ENCODE measurements at regions not wholly inside any gene's neighbourhood (a gene's known extent, or its start where the extent isn't known, plus 50 kb on each side); places are given as distances from the start of the nearest gene placed in this dataset.

GRCh38 chr10:124229201-124229988 lies 136.0 kb upstream of the CHST15 start:
- Histone ChIP-seq H3K4me3 (no peak overlapping the region), H3K79me2 (ENCODE audit: low read depth) (no peaks in the 10 kb centered on the region), H3K4me2 (no peak overlapping the region), H3K9me3 (ENCODE audit: low read depth) (peaks cover 6% of the 10 kb centered on the region), H3F3A (ENCODE audit: low read depth) (peaks cover 10% of the 10 kb centered on the region), H3K36me3 (no peaks in the 10 kb centered on the region), H3K9ac (no peak overlapping the region), H4K20me1 (ENCODE audit: low read depth) (no peaks in the 10 kb centered on the region), H2AFZ (replicated peaks) (no peak overlapping the region), H3K4me1 (no peaks in the 10 kb centered on the region), H3K27me3 (no peaks in the 10 kb centered on the region), H3K27ac (no peak overlapping the region)
- TF ChIP-seq CTCF (IDR thresholded peaks at IDR 0.05): no peak
- no peak for TF ChIP-seq EZH2 (IDR thresholded peaks at IDR 0.05)
- TF ChIP-seq EZH2phosphoT487 (IDR thresholded peaks at IDR 0.05): no peak
- no peak for DNase-seq (ENCODE audit: low spot score)
- H3K4me1 Mint-ChIP-seq: no peaks in the 10 kb centered on the region
- peaks cover 52% of the 10 kb centered on the region for H3K9me3 Mint-ChIP-seq
- peaks cover 11% of the 10 kb centered on the region for H3K27me3 Mint-ChIP-seq (ENCODE audit: insufficient read depth, low read depth)
- no peak overlapping the region for H3K4me3 Mint-ChIP-seq
- H3K36me3 Mint-ChIP-seq: no peaks in the 10 kb centered on the region
- H3K27ac Mint-ChIP-seq: no peak overlapping the region

- no peak overlapping the region for H2AFZ ChIP-seq (replicated peaks)
- no peak for DNase-seq (ENCODE audit: low spot score)
- H3K9me3 ChIP-seq (ENCODE audit: low read depth): peaks cover 6% of the 10 kb centered on the region
- no peaks in the 10 kb centered on the region for H4K20me1 ChIP-seq (ENCODE audit: low read depth)
- no peaks in the 10 kb centered on the region for H3K36me3 ChIP-seq
- H3K4me2 ChIP-seq: no peak overlapping the region
- no peak overlapping the region for H3K4me3 ChIP-seq
- peaks cover 52% of the 10 kb centered on the region for H3K9me3 Mint-ChIP-seq
- H3K27ac Mint-ChIP-seq: no peak overlapping the region
- H3K36me3 Mint-ChIP-seq: no peaks in the 10 kb centered on the region
- H3K27me3 Mint-ChIP-seq (ENCODE audit: insufficient read depth, low read depth): peaks cover 11% of the 10 kb centered on the region
- H3K4me1 Mint-ChIP-seq: no peaks in the 10 kb centered on the region
- no peaks in the 10 kb centered on the region for H3K27me3 ChIP-seq
- H3K27ac ChIP-seq: no peak overlapping the region
- H3K9ac ChIP-seq: no peak overlapping the region
- TF ChIP-seq EZH2 (IDR thresholded peaks at IDR 0.05): no peak
- TF ChIP-seq CTCF (IDR thresholded peaks at IDR 0.05): no peak
- TF ChIP-seq EZH2phosphoT487 (IDR thresholded peaks at IDR 0.05): no peak
- H3K79me2 ChIP-seq (ENCODE audit: low read depth): no peaks in the 10 kb centered on the region
- no peak overlapping the region for H3K4me3 Mint-ChIP-seq
- H3F3A ChIP-seq (ENCODE audit: low read depth): peaks cover 10% of the 10 kb centered on the region
- no peaks in the 10 kb centered on the region for H3K4me1 ChIP-seq
Observed at GRCh38 chr10:124228471-124228870, 135.1 kb upstream of the CHST15 start.

- peaks cover 52% of the 10 kb centered on the region for H3K9me3 Mint-ChIP-seq
Observed at GRCh38 chr10:124227988-124228387, 134.6 kb upstream of the CHST15 start.

More at GRCh38 chr10:124227988-124228387, 134.6 kb upstream of the CHST15 start:
- no peak overlapping the region for H3K27ac Mint-ChIP-seq
- no peak overlapping the region for H3K27ac ChIP-seq
- H3K27me3 Mint-ChIP-seq (ENCODE audit: insufficient read depth, low read depth): peaks cover 11% of the 10 kb centered on the region
- H3K4me3 Mint-ChIP-seq: no peak overlapping the region
- H3K36me3 ChIP-seq: no peaks in the 10 kb centered on the region
- H3F3A ChIP-seq (ENCODE audit: low read depth): peaks cover 10% of the 10 kb centered on the region
- no peaks in the 10 kb centered on the region for H3K36me3 Mint-ChIP-seq
- no peaks in the 10 kb centered on the region for H3K79me2 ChIP-seq (ENCODE audit: low read depth)
- H3K4me1 Mint-ChIP-seq: peaks cover 3% of the 10 kb centered on the region
- no peak overlapping the region for H2AFZ ChIP-seq (replicated peaks)
- DNase-seq (ENCODE audit: low spot score): no peak
- H4K20me1 ChIP-seq (ENCODE audit: low read depth): no peaks in the 10 kb centered on the region
- no peak for TF ChIP-seq CTCF (IDR thresholded peaks at IDR 0.05)
- TF ChIP-seq EZH2phosphoT487 (IDR thresholded peaks at IDR 0.05): no peak
- no peak for TF ChIP-seq EZH2 (IDR thresholded peaks at IDR 0.05)
- H3K9me3 ChIP-seq (ENCODE audit: low read depth): peaks cover 6% of the 10 kb centered on the region
- no peak overlapping the region for H3K4me2 ChIP-seq
- no peaks in the 10 kb centered on the region for H3K27me3 ChIP-seq
- H3K4me3 ChIP-seq: no peak overlapping the region
- no peaks in the 10 kb centered on the region for H3K4me1 ChIP-seq
- H3K9ac ChIP-seq: no peak overlapping the region
